ENCODE measurements at regions not wholly inside any gene's neighbourhood (a gene's known extent, or its start where the extent isn't known, plus 50 kb on each side); places are given as distances from the start of the nearest gene placed in this dataset.

GRCh38 chr3:102484-102883, 94.1 kb upstream of the CHL1 start:
- Mint-ChIP-seq H3K27me3 (no peaks in the 10 kb centered on the region), H3K4me3 (no peak overlapping the region), H3K36me3 (no peaks in the 10 kb centered on the region), H3K27ac (no peak overlapping the region), H3K4me1 (no peaks in the 10 kb centered on the region), H3K9me3 (peaks cover 0 to 2% (median 0%) of the 10 kb centered on the region in 7 donors)
- Histone ChIP-seq H3K4me3 (ENCODE audit: low read depth, low read length) (no peak overlapping the region), H3K27me3 (ENCODE audit: control insufficient read depth, insufficient read depth, low read length) (no peaks in the 10 kb centered on the region), H3K9me3 (ENCODE audit: control insufficient read depth in 2 of 2, low read length in 2 of 2) (no peaks in the 10 kb centered on the region), H3K4me1 (ENCODE audit: control insufficient read depth, insufficient read depth, low read length, poor library complexity, severe bottlenecking) (no peaks in the 10 kb centered on the region), H3K36me3 (ENCODE audit: control insufficient read depth, insufficient read depth, low read length) (no peaks in the 10 kb centered on the region), H3K27ac (ENCODE audit: insufficient read depth, low read length, poor library complexity, severe bottlenecking) (no peak overlapping the region)
- ATAC-seq (ENCODE audit: low read depth in 2 of 2) (no peak), DNase-seq (no peak)

GRCh38 chr3:103991-104390, 92.6 kb upstream of the CHL1 start:
- H3K36me3 ChIP-seq (ENCODE audit: control insufficient read depth, insufficient read depth, low read length): no peaks in the 10 kb centered on the region
- Mint-ChIP-seq H3K27me3 (no peaks in the 10 kb centered on the region), H3K36me3 (no peaks in the 10 kb centered on the region), H3K9me3 (peaks cover 0 to 3% (median 0%) of the 10 kb centered on the region in 7 donors), H3K4me1 (no peaks in the 10 kb centered on the region), H3K27ac (no peak overlapping the region), H3K4me3 (no peak overlapping the region)
- DNase-seq: no peak
- no peak for ATAC-seq (ENCODE audit: low read depth in 2 of 2)
- no peak overlapping the region for H3K27ac ChIP-seq (ENCODE audit: insufficient read depth, low read length, poor library complexity, severe bottlenecking)
- H3K4me1 ChIP-seq (ENCODE audit: control insufficient read depth, insufficient read depth, low read length, poor library complexity, severe bottlenecking): no peaks in the 10 kb centered on the region
- no peak overlapping the region for H3K4me3 ChIP-seq (ENCODE audit: low read depth, low read length)
- H3K9me3 ChIP-seq (ENCODE audit: control insufficient read depth in 2 of 2, low read length in 2 of 2): no peaks in the 10 kb centered on the region
- no peaks in the 10 kb centered on the region for H3K27me3 ChIP-seq (ENCODE audit: control insufficient read depth, insufficient read depth, low read length)

GRCh38 chr3:105585-105984, 91.0 kb upstream of the CHL1 start:
- H3K36me3 ChIP-seq (ENCODE audit: control insufficient read depth, insufficient read depth, low read length): no peaks in the 10 kb centered on the region
- no peak overlapping the region for H3K4me3 ChIP-seq (ENCODE audit: low read depth, low read length)
- no peak overlapping the region for H3K27ac ChIP-seq (ENCODE audit: insufficient read depth, low read length, poor library complexity, severe bottlenecking)
- Mint-ChIP-seq H3K36me3 (no peaks in the 10 kb centered on the region), H3K4me3 (no peak overlapping the region), H3K9me3 (peaks cover 0 to 3% (median 0%) of the 10 kb centered on the region in 7 donors), H3K4me1 (no peaks in the 10 kb centered on the region), H3K27ac (no peak overlapping the region), H3K27me3 (no peaks in the 10 kb centered on the region)
- H3K27me3 ChIP-seq (ENCODE audit: control insufficient read depth, insufficient read depth, low read length): no peaks in the 10 kb centered on the region
- no peaks in the 10 kb centered on the region for H3K9me3 ChIP-seq (ENCODE audit: control insufficient read depth in 2 of 2, low read length in 2 of 2)
- no peaks in the 10 kb centered on the region for H3K4me1 ChIP-seq (ENCODE audit: control insufficient read depth, insufficient read depth, low read length, poor library complexity, severe bottlenecking)
- DNase-seq (no peak), ATAC-seq (ENCODE audit: low read depth in 2 of 2) (no peak)

GRCh38 chr3:106619-107018, 89.9 kb upstream of the CHL1 start:
- H3K4me1 ChIP-seq (ENCODE audit: control insufficient read depth, insufficient read depth, low read length, poor library complexity, severe bottlenecking): no peaks in the 10 kb centered on the region
- H3K9me3 ChIP-seq (ENCODE audit: control insufficient read depth in 2 of 2, low read length in 2 of 2): no peaks in the 10 kb centered on the region
- Mint-ChIP-seq H3K9me3 (peaks cover 0 to 3% (median 0%) of the 10 kb centered on the region in 7 donors), H3K27ac (no peak overlapping the region), H3K4me1 (no peaks in the 10 kb centered on the region), H3K4me3 (no peak overlapping the region), H3K27me3 (no peaks in the 10 kb centered on the region), H3K36me3 (no peaks in the 10 kb centered on the region)
- no peak for DNase-seq
- no peak overlapping the region for H3K4me3 ChIP-seq (ENCODE audit: low read depth, low read length)
- H3K27ac ChIP-seq (ENCODE audit: insufficient read depth, low read length, poor library complexity, severe bottlenecking): no peak overlapping the region
- H3K27me3 ChIP-seq (ENCODE audit: control insufficient read depth, insufficient read depth, low read length): no peaks in the 10 kb centered on the region
- no peak for ATAC-seq (ENCODE audit: low read depth in 2 of 2)
- H3K36me3 ChIP-seq (ENCODE audit: control insufficient read depth, insufficient read depth, low read length): no peaks in the 10 kb centered on the region

- H3K4me3 Mint-ChIP-seq: no peak overlapping the region
- DNase-seq (no peak), ATAC-seq (ENCODE audit: low read depth in 2 of 2) (no peak)
- H3K27ac Mint-ChIP-seq: no peak overlapping the region
- H3K36me3 Mint-ChIP-seq: no peaks in the 10 kb centered on the region
- H3K27me3 Mint-ChIP-seq: no peaks in the 10 kb centered on the region
- no peaks in the 10 kb centered on the region for H3K9me3 ChIP-seq (ENCODE audit: control insufficient read depth in 2 of 2, low read length in 2 of 2)
- no peaks in the 10 kb centered on the region for H3K4me1 ChIP-seq (ENCODE audit: control insufficient read depth, insufficient read depth, low read length, poor library complexity, severe bottlenecking)
- H3K27ac ChIP-seq (ENCODE audit: insufficient read depth, low read length, poor library complexity, severe bottlenecking): no peak overlapping the region
- peaks cover 0 to 6% (median 3%) of the 10 kb centered on the region in 7 donors for H3K9me3 Mint-ChIP-seq
- H3K36me3 ChIP-seq (ENCODE audit: control insufficient read depth, insufficient read depth, low read length): no peaks in the 10 kb centered on the region
- no peaks in the 10 kb centered on the region for H3K4me1 Mint-ChIP-seq
- no peak overlapping the region for H3K4me3 ChIP-seq (ENCODE audit: low read depth, low read length)
- H3K27me3 ChIP-seq (ENCODE audit: control insufficient read depth, insufficient read depth, low read length): no peaks in the 10 kb centered on the region
Observed at GRCh38 chr3:111143-112069, 85.2 kb upstream of the CHL1 start.

GRCh38 chr3:112773-113172, 83.8 kb upstream of the CHL1 start:
- peaks cover 0 to 6% (median 3%) of the 10 kb centered on the region in 7 donors for H3K9me3 Mint-ChIP-seq
- H3K4me1 Mint-ChIP-seq: no peaks in the 10 kb centered on the region
- H3K27me3 ChIP-seq (ENCODE audit: control insufficient read depth, insufficient read depth, low read length): no peaks in the 10 kb centered on the region
- no peak overlapping the region for H3K27ac ChIP-seq (ENCODE audit: insufficient read depth, low read length, poor library complexity, severe bottlenecking)
- DNase-seq (no peak), ATAC-seq (ENCODE audit: low read depth in 2 of 2) (no peak)
- H3K36me3 ChIP-seq (ENCODE audit: control insufficient read depth, insufficient read depth, low read length): no peaks in the 10 kb centered on the region
- no peaks in the 10 kb centered on the region for H3K9me3 ChIP-seq (ENCODE audit: control insufficient read depth in 2 of 2, low read length in 2 of 2)
- H3K27me3 Mint-ChIP-seq: no peaks in the 10 kb centered on the region
- H3K36me3 Mint-ChIP-seq: no peaks in the 10 kb centered on the region
- H3K4me3 ChIP-seq (ENCODE audit: low read depth, low read length): no peak overlapping the region
- H3K27ac Mint-ChIP-seq: no peak overlapping the region
- no peak overlapping the region for H3K4me3 Mint-ChIP-seq
- H3K4me1 ChIP-seq (ENCODE audit: control insufficient read depth, insufficient read depth, low read length, poor library complexity, severe bottlenecking): no peaks in the 10 kb centered on the region

GRCh38 chr3:118666-119065, 77.9 kb upstream of the CHL1 start:
- Histone ChIP-seq H3K9me3 (ENCODE audit: control insufficient read depth in 2 of 2, low read length in 2 of 2) (peaks cover 0 to 6% of the 10 kb centered on the region in 2 experiments), H3K36me3 (ENCODE audit: control insufficient read depth, insufficient read depth, low read length) (no peaks in the 10 kb centered on the region), H3K4me3 (ENCODE audit: low read depth, low read length) (no peak overlapping the region), H3K27me3 (ENCODE audit: control insufficient read depth, insufficient read depth, low read length) (no peaks in the 10 kb centered on the region), H3K27ac (ENCODE audit: insufficient read depth, low read length, poor library complexity, severe bottlenecking) (no peak overlapping the region), H3K4me1 (ENCODE audit: control insufficient read depth, insufficient read depth, low read length, poor library complexity, severe bottlenecking) (no peaks in the 10 kb centered on the region)
- Mint-ChIP-seq H3K4me3 (no peak overlapping the region), H3K36me3 (no peaks in the 10 kb centered on the region), H3K27ac (no peak overlapping the region), H3K9me3 (peaks cover 0 to 5% (median 2%) of the 10 kb centered on the region in 7 donors), H3K4me1 (no peaks in the 10 kb centered on the region), H3K27me3 (no peaks in the 10 kb centered on the region)
- DNase-seq: no peak
- ATAC-seq (ENCODE audit: low read depth in 2 of 2): no peak

- ATAC-seq (ENCODE audit: low read depth in 2 of 2) (no peak), DNase-seq (no peak)
- no peaks in the 10 kb centered on the region for H3K27me3 ChIP-seq (ENCODE audit: control insufficient read depth, insufficient read depth, low read length)
- H3K36me3 ChIP-seq (ENCODE audit: control insufficient read depth, insufficient read depth, low read length): no peaks in the 10 kb centered on the region
- H3K9me3 Mint-ChIP-seq: peaks cover 0 to 8% (median 5%) of the 10 kb centered on the region in 7 donors
- no peaks in the 10 kb centered on the region for H3K4me1 ChIP-seq (ENCODE audit: control insufficient read depth, insufficient read depth, low read length, poor library complexity, severe bottlenecking)
- H3K4me3 ChIP-seq (ENCODE audit: low read depth, low read length): no peak overlapping the region
- peaks cover 0 to 6% of the 10 kb centered on the region in 2 experiments for H3K9me3 ChIP-seq (ENCODE audit: control insufficient read depth in 2 of 2, low read length in 2 of 2)
- H3K36me3 Mint-ChIP-seq: no peaks in the 10 kb centered on the region
- no peaks in the 10 kb centered on the region for H3K4me1 Mint-ChIP-seq
- no peak overlapping the region for H3K4me3 Mint-ChIP-seq
- no peaks in the 10 kb centered on the region for H3K27me3 Mint-ChIP-seq
- H3K27ac Mint-ChIP-seq: no peak overlapping the region
- no peak overlapping the region for H3K27ac ChIP-seq (ENCODE audit: insufficient read depth, low read length, poor library complexity, severe bottlenecking)
Observed at GRCh38 chr3:123341-123740, 73.2 kb upstream of the CHL1 start.

Data from CD4-positive, CD25-positive, alpha-beta regulatory T cell (primary cell).